ENCODE measurements at regions not wholly inside any gene's neighbourhood (a gene's known extent, or its start where the extent isn't known, plus 50 kb on each side); places are given as distances from the start of the nearest gene placed in this dataset.

DNA sequence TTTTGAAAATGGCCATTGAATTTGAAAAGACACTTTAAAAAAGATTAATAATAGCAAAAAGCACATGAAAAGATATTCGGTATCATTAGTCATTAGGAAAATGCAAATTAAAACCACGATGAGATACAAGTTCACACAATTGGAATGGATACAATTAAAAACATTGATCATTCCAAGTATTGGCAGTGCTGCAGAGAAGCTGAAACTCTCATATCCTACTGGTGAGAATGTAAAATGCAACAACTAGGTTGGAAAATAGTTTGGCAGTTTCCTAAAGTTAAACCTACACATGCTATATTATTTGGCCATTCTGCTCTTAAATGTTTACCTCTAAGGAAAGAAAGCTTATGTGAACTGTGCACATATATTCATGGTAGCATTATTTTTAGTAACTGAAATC, 838.7 kb upstream of the PRMT6 start:
- POLR2A ChIA-PET, result no interaction called here
- no peaks in the 10 kb centered on the region for H3K36me3 Mint-ChIP-seq (ENCODE audit: low read depth)
- CTCF ChIA-PET, result no interaction called here
- TF ChIP-seq, protein P1, sequence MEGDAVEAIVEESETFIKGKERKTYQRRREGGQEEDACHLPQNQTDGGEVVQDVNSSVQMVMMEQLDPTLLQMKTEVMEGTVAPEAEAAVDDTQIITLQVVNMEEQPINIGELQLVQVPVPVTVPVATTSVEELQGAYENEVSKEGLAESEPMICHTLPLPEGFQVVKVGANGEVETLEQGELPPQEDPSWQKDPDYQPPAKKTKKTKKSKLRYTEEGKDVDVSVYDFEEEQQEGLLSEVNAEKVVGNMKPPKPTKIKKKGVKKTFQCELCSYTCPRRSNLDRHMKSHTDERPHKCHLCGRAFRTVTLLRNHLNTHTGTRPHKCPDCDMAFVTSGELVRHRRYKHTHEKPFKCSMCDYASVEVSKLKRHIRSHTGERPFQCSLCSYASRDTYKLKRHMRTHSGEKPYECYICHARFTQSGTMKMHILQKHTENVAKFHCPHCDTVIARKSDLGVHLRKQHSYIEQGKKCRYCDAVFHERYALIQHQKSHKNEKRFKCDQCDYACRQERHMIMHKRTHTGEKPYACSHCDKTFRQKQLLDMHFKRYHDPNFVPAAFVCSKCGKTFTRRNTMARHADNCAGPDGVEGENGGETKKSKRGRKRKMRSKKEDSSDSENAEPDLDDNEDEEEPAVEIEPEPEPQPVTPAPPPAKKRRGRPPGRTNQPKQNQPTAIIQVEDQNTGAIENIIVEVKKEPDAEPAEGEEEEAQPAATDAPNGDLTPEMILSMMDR (IDR thresholded peaks at IDR 0.05), result no peak
- H3K9me3 Mint-ChIP-seq, result no peaks in the 10 kb centered on the region
- H3K4me3 Mint-ChIP-seq, result no peak overlapping the region
- ATAC-seq (ENCODE audit: low read depth), result no peak
- H3K27me3 Mint-ChIP-seq, result no peaks in the 10 kb centered on the region
- H3K27ac Mint-ChIP-seq, result no peak overlapping the region
- intact Hi-C loops (cut with micrococcal nuclease), result no loop called here
- no peak for DNase-seq
- H3K4me1 Mint-ChIP-seq, result no peaks in the 10 kb centered on the region

DNA sequence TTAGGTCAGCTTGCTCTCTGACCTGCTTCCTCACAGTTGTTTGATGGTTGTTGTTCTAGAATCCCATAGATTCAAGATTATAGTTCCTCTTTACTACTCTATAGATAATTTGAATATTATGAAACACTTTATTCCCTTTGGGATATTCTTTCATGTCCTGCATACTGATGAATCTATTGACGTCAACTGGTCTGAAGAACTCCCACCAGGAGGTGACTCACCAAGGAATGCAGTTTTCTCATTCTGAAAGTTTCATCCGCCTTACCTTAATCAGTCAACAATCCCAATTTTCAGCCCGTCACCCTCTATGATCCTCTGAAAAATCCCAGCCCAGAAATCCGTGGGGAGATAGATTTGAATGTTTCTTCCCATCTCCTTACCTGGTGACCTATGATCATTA, 834.1 kb upstream of the PRMT6 start:
- TF ChIP-seq, protein P1 (IDR thresholded peaks at IDR 0.05), result no peak
- ChIA-PET CTCF (no interaction called here), POLR2A (no interaction called here)
- no peak for DNase-seq
- intact Hi-C loops (cut with micrococcal nuclease), result no loop called here
- Mint-ChIP-seq H3K36me3 (ENCODE audit: low read depth) (no peaks in the 10 kb centered on the region), H3K4me1 (no peaks in the 10 kb centered on the region), H3K27ac (no peak overlapping the region), H3K9me3 (no peaks in the 10 kb centered on the region), H3K27me3 (no peaks in the 10 kb centered on the region), H3K4me3 (no peak overlapping the region)
- ATAC-seq (ENCODE audit: low read depth), result no peak

DNA sequence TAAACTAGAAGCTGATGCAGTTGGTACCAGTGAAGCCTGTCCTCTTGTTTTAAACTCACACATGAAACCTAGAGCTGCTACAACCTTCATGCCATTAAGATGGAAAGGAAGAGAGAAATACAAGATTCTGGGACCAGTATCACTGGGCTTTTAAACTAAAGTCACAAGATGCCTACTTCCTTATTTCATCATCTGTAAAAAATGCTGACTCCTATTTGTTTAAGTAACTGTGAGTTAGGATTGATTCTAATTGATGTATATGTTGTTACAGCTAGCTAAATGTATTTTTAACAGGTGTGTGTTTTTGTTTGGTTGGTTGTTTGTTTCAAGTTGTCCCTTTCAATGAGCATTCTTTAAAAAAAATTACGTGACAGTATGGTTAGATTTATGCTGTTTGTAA, 833.3 kb upstream of the PRMT6 start:
- no peak overlapping the region for H3K27ac Mint-ChIP-seq
- TF ChIP-seq, protein P1 (IDR thresholded peaks at IDR 0.05), result no peak
- ATAC-seq (ENCODE audit: low read depth) (no peak), DNase-seq (no peak)
- no peaks in the 10 kb centered on the region for H3K9me3 Mint-ChIP-seq
- H3K4me3 Mint-ChIP-seq, result no peak overlapping the region
- no peaks in the 10 kb centered on the region for H3K36me3 Mint-ChIP-seq (ENCODE audit: low read depth)
- H3K4me1 Mint-ChIP-seq, result no peaks in the 10 kb centered on the region
- ChIA-PET POLR2A (no interaction called here), CTCF (no interaction called here)
- H3K27me3 Mint-ChIP-seq, result no peaks in the 10 kb centered on the region
- intact Hi-C loops (cut with micrococcal nuclease), result no loop called here

DNA sequence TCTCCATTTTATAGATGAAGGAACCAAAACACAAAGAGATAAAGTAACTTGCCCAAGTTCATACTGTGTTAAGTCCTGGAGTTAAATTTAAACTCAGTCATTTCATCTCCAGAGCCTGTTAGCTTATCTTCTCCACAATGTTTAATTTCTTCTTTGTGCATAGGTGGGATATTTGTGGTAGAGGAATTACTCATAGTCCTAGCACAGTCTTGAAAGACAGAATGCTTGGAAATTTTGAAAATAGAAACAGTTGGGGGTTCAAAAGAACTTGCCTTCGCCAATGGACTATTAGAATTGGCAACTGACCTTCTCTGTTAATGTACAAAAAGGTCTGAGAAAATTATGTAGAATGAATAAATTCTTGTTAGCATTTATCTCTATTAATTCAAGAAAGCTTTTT, 832.0 kb upstream of the PRMT6 start:
- ATAC-seq (ENCODE audit: low read depth), result no peak
- H3K27ac Mint-ChIP-seq, result no peak overlapping the region
- no peak overlapping the region for H3K4me3 Mint-ChIP-seq
- H3K4me1 Mint-ChIP-seq, result no peaks in the 10 kb centered on the region
- POLR2A ChIA-PET, result no interaction called here
- no peaks in the 10 kb centered on the region for H3K36me3 Mint-ChIP-seq (ENCODE audit: low read depth)
- CTCF ChIA-PET, result no interaction called here
- no peaks in the 10 kb centered on the region for H3K27me3 Mint-ChIP-seq
- TF ChIP-seq, protein P1 (IDR thresholded peaks at IDR 0.05), result no peak
- intact Hi-C loops (cut with micrococcal nuclease), result no loop called here
- no peaks in the 10 kb centered on the region for H3K9me3 Mint-ChIP-seq
- DNase-seq, result no peak

DNA sequence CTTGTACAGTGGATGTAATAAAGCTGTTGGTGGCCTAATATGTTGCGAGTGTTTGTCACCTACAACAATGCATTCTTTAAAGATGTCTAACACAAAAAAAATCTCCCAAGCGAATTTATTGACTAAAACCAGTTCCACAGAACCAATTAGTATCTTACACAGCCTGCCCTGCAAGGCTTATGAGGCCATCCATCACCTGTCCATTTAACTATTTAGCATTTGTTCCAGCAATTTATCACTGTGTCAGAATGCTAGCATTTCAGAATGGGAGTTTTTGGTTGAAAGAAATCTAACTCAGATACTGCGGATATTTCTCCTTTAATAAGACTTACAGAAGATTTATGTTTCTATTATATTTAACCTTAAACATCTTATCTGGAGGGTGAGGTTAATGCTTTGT, 831.1 kb upstream of the PRMT6 start:
- ChIA-PET CTCF (no interaction called here), POLR2A (no interaction called here)
- Mint-ChIP-seq H3K27me3 (no peaks in the 10 kb centered on the region), H3K4me3 (no peak overlapping the region), H3K36me3 (ENCODE audit: low read depth) (no peaks in the 10 kb centered on the region), H3K27ac (no peak overlapping the region), H3K9me3 (no peaks in the 10 kb centered on the region), H3K4me1 (no peaks in the 10 kb centered on the region)
- ATAC-seq (ENCODE audit: low read depth), result no peak
- DNase-seq, result no peak
- intact Hi-C loops (cut with micrococcal nuclease), result no loop called here
- TF ChIP-seq, protein P1 (IDR thresholded peaks at IDR 0.05), result no peak

All from activated B cell treated with CpG ODN at 0.5 μM for 24 hours (primary cell).